Natural killer cell (primary cell): ENCODE measurements at regions not wholly inside any gene's neighbourhood (a gene's known extent, or its start where the extent isn't known, plus 50 kb on each side); places are given as distances from the start of the nearest gene placed in this dataset.
"Not testable (repeated sequence)": the region's sequence is repeated elsewhere in the genome, so short reads cannot be mapped to it uniquely, and the experiment has no call there.

Experiments
- ATAC-seq, 3 donors: fragments of 150-1000 bp in 2 of 3; fragments of 200-7000 bp in 1 of 3; cut with Tn5 transposase; 1 replicate in 1 of 3; 2 replicates in 2 of 3; pipeline ENCODE4 v1.10.0; 2021; ENCODE audit warnings: mild to moderate bottlenecking in 2 of 3, moderate library complexity in 2 of 3
- DNase-seq, 2 donors: peaks; one replicate each; pipeline versions ENCODE4 v3.0.0 to v3.0.0-alpha.2; 2013 to 2021; ENCODE audit warnings: mixed read lengths in 1 of 2
- H3K27ac ChIP-seq: one replicate; pipeline ENCODE4 v1.5.1; 2013; ENCODE audit warnings: mild to moderate bottlenecking, low read length
- H3K27me3 ChIP-seq: one replicate; pipeline ENCODE4 v1.6.1; 2013; ENCODE audit warnings: low read length; ENCODE audit not compliant: control insufficient read depth, insufficient read depth
- H3K36me3 ChIP-seq: one replicate; pipeline ENCODE4 v1.6.1; 2013; ENCODE audit warnings: low read length; ENCODE audit not compliant: control insufficient read depth, insufficient read depth
- H3K4me1 ChIP-seq: one replicate; pipeline ENCODE4 v1.6.1; 2013; ENCODE audit warnings: low read length; ENCODE audit not compliant: control insufficient read depth, insufficient read depth
- H3K4me3 ChIP-seq: one replicate; pipeline ENCODE4 v1.5.1; 2013; ENCODE audit warnings: low read length
- H3K9me3 ChIP-seq: one replicate; pipeline ENCODE4 v1.6.1; 2013; ENCODE audit warnings: low read length; ENCODE audit not compliant: control insufficient read depth, insufficient read depth
- H3K27ac Mint-ChIP-seq, 2 donors: one replicate each; pipeline ENCODE4 v1.8.0; 2022; ENCODE audit warnings: mild to moderate bottlenecking in 2 of 2, mixed read lengths in 2 of 2, moderate library complexity in 1 of 2
- H3K27me3 Mint-ChIP-seq, 2 donors: one replicate each; pipeline ENCODE4 v1.8.0; 2022; ENCODE audit warnings: low read depth in 2 of 2, mixed read lengths in 2 of 2
- H3K36me3 Mint-ChIP-seq: one replicate; pipeline ENCODE4 v1.8.0; 2022; ENCODE audit warnings: mixed read lengths
- H3K4me1 Mint-ChIP-seq, 2 donors: one replicate each; pipeline ENCODE4 v1.8.0; 2022; ENCODE audit warnings: mixed read lengths in 2 of 2
- H3K4me3 Mint-ChIP-seq: one replicate; pipeline ENCODE4 v1.8.0; 2022; ENCODE audit warnings: mild to moderate bottlenecking, moderate library complexity, mixed read lengths
- H3K9me3 Mint-ChIP-seq, 2 donors: one replicate each; pipeline ENCODE4 v1.8.0; 2022; ENCODE audit warnings: mixed read lengths in 2 of 2
- CTCF ChIP-seq: fragments of 200-600 bp; IDR thresholded peaks from one replicate; pipeline ENCODE4 v1.8.0; 2022; ENCODE audit warnings: antibody characterized with exemption
- WGBS: methylation state at CpG from one replicate; pipeline ENCODE4 v1.1.7; 2013; ENCODE audit warnings: missing lambda C conversion rate; ENCODE audit not compliant: insufficient coverage; 5-methylcytosine and 5-hydroxymethylcytosine counted together
- intact Hi-C: fragments of 100-400 bp; cut with micrococcal nuclease; formaldehyde crosslinking; loops from one replicate; pipeline ENCODE4 v1.14.2; 2022

GRCh38 chr6:27124252-27124657, 123.2 kb upstream of the PRSS16 start:
- peaks cover 14% of the 10 kb centered on the region in 2 donors for H3K4me1 Mint-ChIP-seq
- Histone ChIP-seq H3K27me3 (no peaks in the 10 kb centered on the region), H3K27ac (no peak overlapping the region), H3K4me1 (peaks cover 9% of the 10 kb centered on the region), H3K36me3 (no peaks in the 10 kb centered on the region), H3K4me3 (no peak overlapping the region), H3K9me3 (no peaks in the 10 kb centered on the region)
- no peaks in the 10 kb centered on the region for H3K9me3 Mint-ChIP-seq
- H3K27me3 Mint-ChIP-seq, result no peaks in the 10 kb centered on the region
- intact Hi-C loops, result no loop called here
- 85% methylated on average over 3 of the region's 4 CpGs for WGBS
- no peak overlapping the region for H3K27ac Mint-ChIP-seq
- no peak overlapping the region for H3K4me3 Mint-ChIP-seq
- TF ChIP-seq CTCF, result no peak
- DNase-seq (no peak), ATAC-seq (no peak)
- no peaks in the 10 kb centered on the region for H3K36me3 Mint-ChIP-seq

GRCh38 chr6:27126046-27126814, 121.3 kb upstream of the PRSS16 start:
- Mint-ChIP-seq H3K4me3 (peak overlapping the region; percentile 82), H3K4me1 (peaks cover 14% of the 10 kb centered on the region in 2 donors), H3K9me3 (no peaks in the 10 kb centered on the region), H3K27me3 (no peaks in the 10 kb centered on the region), H3K36me3 (no peaks in the 10 kb centered on the region), H3K27ac (peak overlapping the region; percentile 69 to 84)
- H3K36me3 ChIP-seq, result no peaks in the 10 kb centered on the region
- H3K27me3 ChIP-seq, result no peaks in the 10 kb centered on the region
- H3K4me1 ChIP-seq, result peaks cover 10% of the 10 kb centered on the region
- WGBS, result 99% methylated on average over 5 of the region's 6 CpGs
- peak overlapping the region; percentile 12 for H3K4me3 ChIP-seq
- TF ChIP-seq CTCF, result no peak
- intact Hi-C loops, result no loop called here
- no peak for ATAC-seq
- no peaks in the 10 kb centered on the region for H3K9me3 ChIP-seq
- peak overlapping the region; percentile 39 for H3K27ac ChIP-seq
- no peak for DNase-seq

- peak overlapping the region; percentile 39 for H3K27ac ChIP-seq
- peak overlapping the region; percentile 12 for H3K4me3 ChIP-seq
- 13% methylated on average over 22 of the region's 23 CpGs for WGBS
- intact Hi-C loops, result loop anchor here (1.0 kb wide), 1 partner anchor 31 kb away; no protein-coding TSS in a partner anchor
- H3K27me3 Mint-ChIP-seq, result no peaks in the 10 kb centered on the region
- no peaks in the 10 kb centered on the region for H3K27me3 ChIP-seq
- H3K27ac Mint-ChIP-seq, result peak overlapping the region; percentile 69 to 84
- H3K4me1 ChIP-seq, result peaks cover 15% of the 10 kb centered on the region
- DNase-seq, result peak; percentile 68 to 95
- peak overlapping the region; percentile 82 for H3K4me3 Mint-ChIP-seq
- peak; percentile 79 to 88 (median 82) for ATAC-seq
- TF ChIP-seq CTCF, result peak; percentile 89
- no peaks in the 10 kb centered on the region for H3K36me3 Mint-ChIP-seq
- peaks cover 14% of the 10 kb centered on the region in 2 donors for H3K4me1 Mint-ChIP-seq
- no peaks in the 10 kb centered on the region for H3K9me3 ChIP-seq
- no peaks in the 10 kb centered on the region for H3K9me3 Mint-ChIP-seq
- H3K36me3 ChIP-seq, result no peaks in the 10 kb centered on the region
Observed at GRCh38 chr6:27126815-27127537, 120.5 kb upstream of the PRSS16 start.

- not testable (repeated sequence) for H3K9me3 Mint-ChIP-seq, H3K36me3 ChIP-seq, H3K27me3 ChIP-seq, H3K4me3 ChIP-seq, H3K27me3 Mint-ChIP-seq, H3K9me3 ChIP-seq, DNase-seq, H3K36me3 Mint-ChIP-seq, ATAC-seq, H3K27ac ChIP-seq
- peaks cover 14% of the 10 kb centered on the region in 2 donors for H3K4me1 Mint-ChIP-seq
- peak overlapping the region in 1 of 2 donors; percentile 69 for H3K27ac Mint-ChIP-seq
- WGBS, result 91% methylated on average over 4 of the region's 4 CpGs
- intact Hi-C loops, result loop anchor here (1.0 kb wide), 1 partner anchor 30 kb away; no protein-coding TSS in a partner anchor
- H3K4me3 Mint-ChIP-seq, result peak overlapping the region; percentile 82
- peaks cover 21% of the 10 kb centered on the region for H3K4me1 ChIP-seq
Observed at GRCh38 chr6:27127874-27128273, 119.6 kb upstream of the PRSS16 start.
